Duodenal mucosa (tissue), 2 donors: ENCODE measurements at regions not wholly inside any gene's neighbourhood (a gene's known extent, or its start where the extent isn't known, plus 50 kb on each side); places are given as distances from the start of the nearest gene placed in this dataset.

ENCODE experiments used
- H3K27ac ChIP-seq: one replicate; pipeline ENCODE4 v1.7.0; 2013; ENCODE audit warnings: low read depth, low read length
- H3K27me3 ChIP-seq, 2 donors: one replicate each; pipeline ENCODE4 v1.7.0; 2013; ENCODE audit warnings: low read length in 2 of 2, control low read depth in 1 of 2; ENCODE audit not compliant: insufficient read depth in 2 of 2, control insufficient read depth in 1 of 2
- H3K36me3 ChIP-seq, 2 donors: one replicate each; pipeline ENCODE4 v1.7.0; 2013; ENCODE audit warnings: low read length in 2 of 2, control low read depth in 1 of 2; ENCODE audit not compliant: insufficient read depth in 2 of 2, control insufficient read depth in 1 of 2
- H3K4me1 ChIP-seq, 2 donors: one replicate each; pipeline ENCODE4 v1.7.0; 2013; ENCODE audit warnings: low read length in 2 of 2, control low read depth in 1 of 2; ENCODE audit not compliant: insufficient read depth in 2 of 2, control insufficient read depth in 1 of 2
- H3K4me3 ChIP-seq, 2 donors: one replicate each; pipeline ENCODE4 v1.7.0; 2013; ENCODE audit warnings: low read length in 2 of 2, low read depth in 1 of 2
- H3K9ac ChIP-seq, 2 donors: one replicate each; pipeline ENCODE4 v1.7.0; 2013; ENCODE audit warnings: low read length in 2 of 2, low read depth in 1 of 2
- H3K9me3 ChIP-seq, 2 donors: one replicate each; pipeline ENCODE4 v1.7.0; 2013; ENCODE audit warnings: low read length in 2 of 2, control low read depth in 1 of 2; ENCODE audit not compliant: control insufficient read depth in 1 of 2

- no peaks in the 10 kb centered on the region for H3K9me3 ChIP-seq
- no peaks in the 10 kb centered on the region for H3K27me3 ChIP-seq
- H3K4me1 ChIP-seq: peaks cover 0 to 20% of the 10 kb centered on the region in 2 donors
- no peak overlapping the region for H3K27ac ChIP-seq
- no peaks in the 10 kb centered on the region for H3K36me3 ChIP-seq
- H3K9ac ChIP-seq: no peak overlapping the region
- H3K4me3 ChIP-seq: no peak overlapping the region
These were observed 164.3 kb upstream of the CLINT1 start for GRCh38 chr5:158023266-158023665.

GRCh38 chr5:158022837-158023236 is 163.9 kb upstream of the CLINT1 start:
- H3K4me3 ChIP-seq: no peak overlapping the region
- H3K27ac ChIP-seq: no peak overlapping the region
- no peaks in the 10 kb centered on the region for H3K9me3 ChIP-seq
- H3K9ac ChIP-seq: no peak overlapping the region
- H3K27me3 ChIP-seq: no peaks in the 10 kb centered on the region
- H3K4me1 ChIP-seq: peaks cover 0 to 16% of the 10 kb centered on the region in 2 donors
- H3K36me3 ChIP-seq: no peaks in the 10 kb centered on the region

GRCh38 chr5:158022393-158022792 is 163.4 kb upstream of the CLINT1 start:
- peaks cover 0 to 11% of the 10 kb centered on the region in 2 donors for H3K4me1 ChIP-seq
- no peaks in the 10 kb centered on the region for H3K36me3 ChIP-seq
- no peaks in the 10 kb centered on the region for H3K9me3 ChIP-seq
- H3K9ac ChIP-seq: no peak overlapping the region
- H3K27ac ChIP-seq: no peak overlapping the region
- H3K27me3 ChIP-seq: no peaks in the 10 kb centered on the region
- H3K4me3 ChIP-seq: no peak overlapping the region

- H3K4me3 ChIP-seq: no peak overlapping the region
- no peaks in the 10 kb centered on the region for H3K36me3 ChIP-seq
- H3K9ac ChIP-seq: no peak overlapping the region
- peaks cover 0 to 7% of the 10 kb centered on the region in 2 donors for H3K4me1 ChIP-seq
- no peaks in the 10 kb centered on the region for H3K27me3 ChIP-seq
- H3K9me3 ChIP-seq: no peaks in the 10 kb centered on the region
- H3K27ac ChIP-seq: no peak overlapping the region
These were observed 161.8 kb upstream of the CLINT1 start for GRCh38 chr5:158020555-158021418.

- H3K4me1 ChIP-seq: no peaks in the 10 kb centered on the region
- H3K27me3 ChIP-seq: peaks cover 0 to 3% of the 10 kb centered on the region in 2 donors
- H3K9ac ChIP-seq: no peak overlapping the region
- no peak overlapping the region for H3K27ac ChIP-seq
- no peaks in the 10 kb centered on the region for H3K36me3 ChIP-seq
- no peaks in the 10 kb centered on the region for H3K9me3 ChIP-seq
- H3K4me3 ChIP-seq: no peak overlapping the region
These were observed 158.5 kb upstream of the CLINT1 start for GRCh38 chr5:158017469-158017868.

- Histone ChIP-seq H3K4me3 (no peak overlapping the region), H3K27ac (no peak overlapping the region), H3K4me1 (no peaks in the 10 kb centered on the region), H3K9ac (no peak overlapping the region), H3K9me3 (no peaks in the 10 kb centered on the region), H3K36me3 (no peaks in the 10 kb centered on the region), H3K27me3 (peaks cover 0 to 3% of the 10 kb centered on the region in 2 donors)
These were observed 155.4 kb upstream of the CLINT1 start for GRCh38 chr5:158014372-158014771.

- peaks cover 0 to 3% of the 10 kb centered on the region in 2 donors for H3K27me3 ChIP-seq
- no peaks in the 10 kb centered on the region for H3K4me1 ChIP-seq
- no peak overlapping the region for H3K9ac ChIP-seq
- H3K9me3 ChIP-seq: no peaks in the 10 kb centered on the region
- no peak overlapping the region for H3K27ac ChIP-seq
- no peaks in the 10 kb centered on the region for H3K36me3 ChIP-seq
- H3K4me3 ChIP-seq: no peak overlapping the region
These were observed 155.0 kb upstream of the CLINT1 start for GRCh38 chr5:158013939-158014338.

GRCh38 chr5:158013303-158013702 is 154.4 kb upstream of the CLINT1 start:
- H3K36me3 ChIP-seq: no peaks in the 10 kb centered on the region
- no peaks in the 10 kb centered on the region for H3K9me3 ChIP-seq
- no peaks in the 10 kb centered on the region for H3K4me1 ChIP-seq
- peaks cover 0 to 3% of the 10 kb centered on the region in 2 donors for H3K27me3 ChIP-seq
- H3K4me3 ChIP-seq: no peak overlapping the region
- no peak overlapping the region for H3K27ac ChIP-seq
- no peak overlapping the region for H3K9ac ChIP-seq

GRCh38 chr5:158011422-158011821 is 152.5 kb upstream of the CLINT1 start:
- Histone ChIP-seq H3K27me3 (peaks cover 0 to 3% of the 10 kb centered on the region in 2 donors), H3K4me1 (no peaks in the 10 kb centered on the region), H3K9me3 (no peaks in the 10 kb centered on the region), H3K9ac (no peak overlapping the region), H3K36me3 (no peaks in the 10 kb centered on the region), H3K4me3 (no peak overlapping the region), H3K27ac (no peak overlapping the region)

GRCh38 chr5:158010831-158011230 is 151.9 kb upstream of the CLINT1 start:
- Histone ChIP-seq H3K9ac (no peak overlapping the region), H3K27me3 (peaks cover 0 to 3% of the 10 kb centered on the region in 2 donors), H3K9me3 (no peaks in the 10 kb centered on the region), H3K4me3 (no peak overlapping the region), H3K4me1 (no peaks in the 10 kb centered on the region), H3K27ac (no peak overlapping the region), H3K36me3 (no peaks in the 10 kb centered on the region)
